ENCODE measurements at regions not wholly inside any gene's neighbourhood (a gene's known extent, or its start where the extent isn't known, plus 50 kb on each side); places are given as distances from the start of the nearest gene placed in this dataset.

DNA sequence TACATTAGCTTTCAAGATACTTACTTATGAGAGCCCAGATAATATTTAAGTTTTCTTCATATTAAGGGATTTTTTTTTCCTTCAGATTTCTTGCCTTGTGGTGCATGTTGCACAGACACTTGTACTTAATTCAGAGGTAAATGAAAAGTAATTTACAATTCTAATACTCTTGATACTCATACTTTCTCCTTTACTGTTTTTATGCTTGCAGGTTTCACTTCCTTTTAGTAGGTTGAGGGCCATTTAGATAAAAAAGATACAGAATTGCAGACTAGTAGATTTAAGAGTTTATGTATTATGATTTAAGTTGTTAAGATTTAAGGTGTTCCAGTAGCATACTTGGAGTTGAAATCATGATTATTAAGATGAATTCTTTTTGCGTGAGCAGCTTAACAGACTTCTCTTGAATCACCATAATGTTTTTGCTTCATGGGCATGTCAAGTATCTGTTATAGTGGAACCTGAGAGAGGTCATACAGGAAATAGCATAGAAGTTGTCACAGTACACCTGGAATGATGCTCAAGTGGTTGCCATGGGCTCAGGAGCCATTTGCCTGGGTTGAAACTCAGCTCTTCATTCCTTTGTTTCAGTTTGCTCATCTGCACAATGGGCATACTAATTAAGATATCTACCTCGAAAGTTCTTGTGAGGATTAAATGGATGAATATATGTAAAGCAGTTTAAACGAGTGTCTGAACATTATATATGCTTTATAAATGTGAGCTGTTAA is 174.8 kb upstream of the PRPS1L1 start:
- H3K4me3 ChIP-seq (replicated peaks in 1 of 2; ENCODE audit: low read depth in 2 of 2, low read length in 2 of 2) = no peak overlapping the region
- no peak for DNase-seq (ENCODE audit: low read depth in 2 of 2)

DNA sequence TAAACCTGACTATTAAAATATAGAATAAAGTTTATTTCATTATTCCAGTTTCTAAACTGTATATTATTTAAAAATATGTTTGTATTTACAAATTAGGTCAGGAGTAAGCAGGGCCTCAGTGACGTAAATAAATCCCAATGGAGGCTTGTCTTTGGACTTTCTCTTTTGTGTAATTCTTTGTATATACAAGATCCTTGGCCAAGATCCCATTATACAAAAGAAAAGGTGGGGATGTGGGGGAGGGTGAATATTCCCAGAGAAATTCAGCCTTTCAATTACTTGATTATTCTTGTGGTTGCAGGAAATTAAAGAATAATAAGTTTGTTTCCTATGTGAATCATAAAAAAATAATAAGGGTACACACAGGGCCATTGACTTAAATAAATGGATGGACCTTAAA is 178.7 kb upstream of the PRPS1L1 start:
- TF ChIP-seq, protein P1, sequence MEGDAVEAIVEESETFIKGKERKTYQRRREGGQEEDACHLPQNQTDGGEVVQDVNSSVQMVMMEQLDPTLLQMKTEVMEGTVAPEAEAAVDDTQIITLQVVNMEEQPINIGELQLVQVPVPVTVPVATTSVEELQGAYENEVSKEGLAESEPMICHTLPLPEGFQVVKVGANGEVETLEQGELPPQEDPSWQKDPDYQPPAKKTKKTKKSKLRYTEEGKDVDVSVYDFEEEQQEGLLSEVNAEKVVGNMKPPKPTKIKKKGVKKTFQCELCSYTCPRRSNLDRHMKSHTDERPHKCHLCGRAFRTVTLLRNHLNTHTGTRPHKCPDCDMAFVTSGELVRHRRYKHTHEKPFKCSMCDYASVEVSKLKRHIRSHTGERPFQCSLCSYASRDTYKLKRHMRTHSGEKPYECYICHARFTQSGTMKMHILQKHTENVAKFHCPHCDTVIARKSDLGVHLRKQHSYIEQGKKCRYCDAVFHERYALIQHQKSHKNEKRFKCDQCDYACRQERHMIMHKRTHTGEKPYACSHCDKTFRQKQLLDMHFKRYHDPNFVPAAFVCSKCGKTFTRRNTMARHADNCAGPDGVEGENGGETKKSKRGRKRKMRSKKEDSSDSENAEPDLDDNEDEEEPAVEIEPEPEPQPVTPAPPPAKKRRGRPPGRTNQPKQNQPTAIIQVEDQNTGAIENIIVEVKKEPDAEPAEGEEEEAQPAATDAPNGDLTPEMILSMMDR (IDR thresholded peaks at IDR 0.05; ENCODE audit: low read depth, low read length) = no peak
- no peak overlapping the region for H3K4me3 ChIP-seq (replicated peaks in 1 of 2; ENCODE audit: low read depth in 2 of 2, low read length in 2 of 2)
- DNase-seq (ENCODE audit: low read depth in 2 of 2) = no peak

More for the DNA sequence above, 174.8 kb upstream of the PRPS1L1 start:
- TF ChIP-seq, protein P1 (IDR thresholded peaks at IDR 0.05; ENCODE audit: low read depth, low read length) = no peak

DNA sequence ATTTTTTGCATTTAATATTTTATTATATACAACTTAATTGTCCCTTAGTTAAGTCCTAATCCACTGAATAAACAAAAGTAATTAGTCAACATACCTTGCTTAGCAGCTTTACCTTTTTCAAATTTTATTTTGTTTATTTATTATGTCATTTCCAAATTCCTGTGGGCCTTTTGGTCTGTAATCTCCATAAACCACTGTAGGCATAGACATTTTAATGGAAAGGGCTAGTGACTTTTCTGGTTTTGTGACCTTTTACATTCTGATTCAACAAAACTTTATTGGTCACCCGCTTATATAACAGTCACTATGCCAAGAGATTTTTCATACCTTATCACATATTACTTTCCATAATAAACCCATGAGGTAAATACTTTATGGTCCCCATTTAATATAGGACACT is 181.3 kb upstream of the PRPS1L1 start:
- TF ChIP-seq, protein P1 (IDR thresholded peaks at IDR 0.05; ENCODE audit: low read depth, low read length) = no peak
- DNase-seq (ENCODE audit: low read depth in 2 of 2) = no peak
- H3K4me3 ChIP-seq (replicated peaks in 1 of 2; ENCODE audit: low read depth in 2 of 2, low read length in 2 of 2) = no peak overlapping the region

DNA sequence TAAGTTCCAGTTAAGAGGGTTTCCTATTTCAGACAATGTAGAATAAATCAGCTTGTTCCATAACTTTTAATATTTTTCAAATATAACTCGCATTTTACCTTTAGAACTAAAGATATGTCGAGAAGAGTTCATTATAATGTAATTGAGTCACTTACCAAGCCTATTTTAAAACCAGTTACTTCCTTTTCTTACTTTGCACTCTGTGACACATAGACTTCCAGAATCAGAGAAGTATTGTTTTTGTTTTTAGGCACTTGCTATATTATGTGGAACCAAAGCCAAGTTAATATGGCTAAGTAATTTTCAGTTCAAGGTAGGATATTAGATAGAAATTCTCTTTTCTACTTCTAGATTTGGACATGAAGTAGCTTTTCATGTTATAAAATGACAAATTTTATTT is 182.7 kb upstream of the PRPS1L1 start:
- H3K4me3 ChIP-seq (replicated peaks in 1 of 2; ENCODE audit: low read depth in 2 of 2, low read length in 2 of 2) = no peak overlapping the region
- TF ChIP-seq, protein P1 (IDR thresholded peaks at IDR 0.05; ENCODE audit: low read depth, low read length) = no peak
- DNase-seq (ENCODE audit: low read depth in 2 of 2) = no peak

DNA sequence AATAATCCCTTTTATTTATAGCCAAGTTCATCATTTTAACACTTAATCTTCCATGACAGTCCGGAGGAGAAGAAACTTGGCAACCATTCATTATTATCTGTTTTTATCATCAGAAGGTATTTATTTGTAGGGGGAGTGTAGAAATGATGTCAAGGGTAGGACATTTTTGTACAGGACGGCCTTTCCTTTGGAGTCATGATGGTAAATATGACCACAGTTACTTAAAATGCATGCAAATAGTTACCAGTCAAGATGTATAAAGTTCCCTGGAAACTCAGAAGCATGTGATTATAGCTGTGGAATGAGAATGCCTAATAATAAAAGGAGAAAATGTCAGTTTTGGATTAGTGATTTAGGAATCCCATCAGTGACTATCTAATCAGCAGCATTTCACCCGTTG is 183.1 kb upstream of the PRPS1L1 start:
- TF ChIP-seq, protein P1 (IDR thresholded peaks at IDR 0.05; ENCODE audit: low read depth, low read length) = no peak
- DNase-seq (ENCODE audit: low read depth in 2 of 2) = peak in 1 of 2 donors; percentile 32
- no peak overlapping the region for H3K4me3 ChIP-seq (replicated peaks in 1 of 2; ENCODE audit: low read depth in 2 of 2, low read length in 2 of 2)

DNA sequence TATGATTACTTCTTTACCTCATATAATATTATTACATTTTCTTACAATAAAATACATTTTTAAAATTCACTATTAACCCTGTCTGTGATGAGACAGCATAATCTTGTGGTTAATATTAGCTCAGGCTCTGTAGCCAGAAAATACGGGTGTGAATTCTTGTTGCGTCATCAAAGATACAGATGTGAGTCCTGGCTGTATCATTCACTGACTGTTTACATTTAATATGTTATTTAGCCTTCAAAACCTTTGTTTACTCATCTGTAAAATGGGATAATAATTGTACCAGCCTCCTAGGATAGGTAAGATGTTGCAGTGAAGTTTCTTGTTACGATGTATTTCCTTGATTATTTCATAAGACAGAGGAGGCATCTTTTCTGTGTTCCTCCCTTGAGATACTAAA is 184.7 kb upstream of the PRPS1L1 start:
- TF ChIP-seq, protein P1 (IDR thresholded peaks at IDR 0.05; ENCODE audit: low read depth, low read length) = no peak
- H3K4me3 ChIP-seq (replicated peaks in 1 of 2; ENCODE audit: low read depth in 2 of 2, low read length in 2 of 2) = no peak overlapping the region
- peak; percentile 10 to 41 for DNase-seq (ENCODE audit: low read depth in 2 of 2)

DNA sequence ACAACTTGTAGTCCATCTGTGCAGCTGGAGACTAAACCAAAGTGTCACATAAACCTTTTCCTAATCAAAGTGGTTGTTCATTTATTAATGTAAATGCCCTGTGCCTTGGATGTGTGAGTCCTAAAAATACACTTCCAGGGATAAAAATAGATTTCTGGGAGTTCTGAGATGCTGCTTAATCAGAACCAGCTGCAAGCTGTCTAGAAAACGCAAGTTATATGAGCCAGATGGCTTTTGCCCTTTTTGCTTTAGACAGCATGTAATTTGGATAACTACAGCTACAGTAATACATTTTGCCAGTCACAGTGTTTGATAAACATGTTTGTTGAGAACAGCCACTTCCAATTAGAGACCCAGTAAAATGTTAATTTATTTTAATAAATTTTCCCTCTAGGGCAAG is 185.1 kb upstream of the PRPS1L1 start:
- peak; percentile 19 to 80 for DNase-seq (ENCODE audit: low read depth in 2 of 2)
- TF ChIP-seq, protein P1 (IDR thresholded peaks at IDR 0.05; ENCODE audit: low read depth, low read length) = no peak
- no peak overlapping the region for H3K4me3 ChIP-seq (replicated peaks in 1 of 2; ENCODE audit: low read depth in 2 of 2, low read length in 2 of 2)

Data from cardiac fibroblast (primary cell).